NCI-H2081 treated with DMSO at 0.1 percent for 48 hours (cell line): ENCODE measurements at regions not wholly inside any gene's neighbourhood (a gene's known extent, or its start where the extent isn't known, plus 50 kb on each side); places are given as distances from the start of the nearest gene placed in this dataset.

Experiments
- DNase-seq: peaks from one replicate; lab custom pipeline; 2025; lab: John Stamatoyannopoulos, UW

DNA sequence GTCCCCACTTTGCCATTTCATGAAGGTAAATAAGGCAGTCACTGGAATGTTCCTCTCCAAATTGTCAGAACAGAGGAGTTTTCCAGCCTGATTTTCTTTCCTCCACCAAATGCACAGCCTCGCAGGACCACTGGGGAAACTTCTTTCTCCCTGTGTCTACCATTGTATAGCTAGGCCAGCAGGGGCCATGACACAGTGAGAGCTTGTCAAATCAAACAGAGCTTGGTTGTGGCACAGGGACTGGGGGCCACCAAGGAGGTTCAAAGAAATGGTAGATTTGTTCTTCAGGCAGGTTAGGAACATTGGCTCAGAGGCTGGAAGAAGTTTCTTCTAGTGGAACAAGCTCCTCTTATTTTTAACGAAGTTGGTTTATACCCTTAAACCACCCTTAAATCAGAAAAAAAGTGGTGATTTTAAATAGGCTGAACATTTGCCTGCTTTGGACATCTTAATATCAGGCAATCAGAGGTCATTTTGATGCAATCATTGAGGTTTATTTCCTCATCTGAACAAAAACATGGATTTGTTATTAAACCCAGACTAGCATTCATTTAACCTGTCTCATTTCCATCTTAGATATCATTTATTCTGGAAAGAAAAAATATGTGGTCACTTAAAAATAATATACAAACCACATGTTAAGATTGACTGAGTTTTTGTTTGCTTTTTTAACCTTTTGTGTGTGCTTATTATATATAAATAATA, 105.6 kb downstream of the GTPBP8 start:
- DNase-seq: no peak

DNA sequence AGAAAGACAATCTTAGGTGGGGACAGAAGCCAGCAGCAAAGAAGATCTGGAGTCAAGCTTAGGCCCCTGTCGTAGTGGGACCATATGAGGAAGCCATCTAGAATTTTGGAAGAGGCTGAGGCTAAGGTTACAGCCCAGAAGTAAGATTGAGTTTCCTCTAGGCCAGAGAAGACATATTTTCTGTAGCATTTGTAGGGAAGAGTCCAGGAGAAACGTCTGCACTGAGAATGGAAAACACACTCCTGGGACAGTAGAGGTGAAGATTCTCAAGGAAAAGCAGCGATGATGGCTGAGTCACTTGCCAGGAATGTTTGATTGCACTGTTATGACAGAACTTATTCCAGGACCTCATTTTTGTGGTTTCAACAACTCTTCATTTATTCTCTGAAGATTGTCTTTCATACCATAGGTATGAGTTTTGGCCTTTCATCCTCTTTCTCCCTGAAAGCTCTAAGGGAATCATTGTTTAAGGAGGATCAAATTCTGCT, 107.2 kb downstream of the GTPBP8 start:
- no peak for DNase-seq

- no peak for DNase-seq
Observed at GRCh38 chr3:113100063-113100462, 109.3 kb downstream of the GTPBP8 start.

DNA sequence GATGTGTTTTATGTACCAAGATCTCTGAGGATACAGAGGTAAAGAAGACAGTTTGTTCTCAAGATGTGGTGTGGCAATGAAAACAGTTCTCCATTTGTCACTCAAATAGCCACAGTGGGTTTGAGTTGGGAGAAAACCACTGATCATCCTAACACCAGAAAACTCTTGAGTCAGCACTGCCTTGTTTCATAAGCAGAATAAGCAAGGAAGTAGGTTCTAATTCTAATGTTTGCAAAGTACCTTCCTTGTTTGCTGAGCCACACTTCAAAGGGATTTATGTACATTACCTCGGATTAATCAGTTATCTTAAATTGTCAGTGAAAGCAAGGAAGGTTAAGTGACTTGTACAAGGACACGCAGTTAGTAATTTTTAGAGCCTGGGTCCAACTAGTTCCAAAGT, 107.8 kb upstream of the BOC start:
- DNase-seq: no peak

DNA sequence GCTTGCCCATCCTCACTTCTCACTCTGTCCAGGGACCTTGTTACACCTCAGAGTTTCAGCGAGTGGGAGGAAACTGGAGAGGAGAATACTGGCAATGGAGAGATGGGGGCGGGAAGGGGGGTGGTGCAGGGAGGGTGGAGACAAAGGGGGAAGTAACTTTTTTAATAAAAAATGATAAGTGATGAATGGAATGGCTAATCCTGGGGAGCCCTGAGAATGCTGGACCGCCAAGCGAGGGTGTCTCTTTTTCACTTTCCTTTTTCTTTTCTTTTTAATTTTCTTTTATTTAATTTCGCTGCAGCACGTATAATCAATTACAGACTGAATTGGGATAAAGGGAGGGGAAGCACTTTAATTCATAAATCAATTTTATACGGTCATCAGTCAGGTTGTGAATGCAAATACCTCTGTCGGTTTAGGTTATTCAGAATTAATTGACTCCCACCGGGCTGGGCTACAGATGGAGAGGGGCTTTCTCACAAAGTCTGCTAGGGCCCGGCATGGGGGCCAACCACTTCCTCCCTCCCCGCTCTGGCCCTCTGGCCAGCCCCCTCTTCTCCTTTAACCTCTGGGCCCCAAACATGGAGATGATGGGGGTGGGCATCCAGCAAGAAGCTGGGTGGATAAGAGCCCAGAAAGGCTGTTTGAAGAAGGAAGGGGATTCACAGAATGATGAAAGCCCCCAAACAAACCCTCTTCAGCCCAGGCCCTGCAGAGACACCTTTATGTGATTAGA, 106.8 kb upstream of the BOC start:
- DNase-seq: no peak

- no peak for DNase-seq
Observed at GRCh38 chr3:113105093-113105449, 106.3 kb upstream of the BOC start.

- DNase-seq: no peak
Observed at GRCh38 chr3:113105966-113106660, 105.2 kb upstream of the BOC start.

- DNase-seq: no peak
Observed at GRCh38 chr3:113110267-113110666, 101.1 kb upstream of the BOC start.

DNA sequence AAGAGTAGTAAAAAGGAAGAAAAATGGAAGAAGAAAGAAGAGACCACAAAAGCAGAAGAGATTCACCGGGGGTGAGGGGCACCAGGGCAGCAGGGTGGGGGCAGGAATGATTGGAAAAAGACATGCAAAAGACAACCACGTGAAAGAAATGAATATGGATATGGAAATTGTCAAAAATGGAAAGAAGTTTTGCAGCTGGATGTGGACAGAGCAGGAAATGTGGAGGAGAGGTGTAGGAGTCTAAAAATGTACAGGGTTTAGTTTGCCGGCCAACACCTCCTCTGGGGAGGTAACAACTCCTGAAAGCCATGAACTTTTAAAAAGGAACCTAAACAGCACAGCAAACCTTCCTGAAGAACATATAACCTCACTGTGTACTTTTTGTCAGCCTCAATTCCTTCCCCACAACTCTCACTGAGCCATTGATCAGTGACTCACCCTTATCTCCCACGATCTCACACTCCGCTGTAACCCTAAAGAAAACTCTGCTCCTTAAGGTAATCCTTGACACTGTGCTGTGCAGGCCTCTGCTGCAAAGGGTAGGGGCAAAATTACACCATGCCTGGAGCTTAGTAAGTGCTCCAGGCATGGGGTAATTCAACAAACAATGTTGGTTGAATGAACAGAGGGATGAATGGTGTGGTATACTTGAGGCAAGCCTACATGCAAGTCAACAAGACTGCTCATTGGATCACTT, 100.2 kb upstream of the BOC start:
- DNase-seq: no peak

GRCh38 chr3:113113361-113113760, 98.0 kb upstream of the BOC start:
- DNase-seq: no peak

GRCh38 chr3:113117511-113118234, 93.7 kb upstream of the BOC start:
- DNase-seq: no peak

DNA sequence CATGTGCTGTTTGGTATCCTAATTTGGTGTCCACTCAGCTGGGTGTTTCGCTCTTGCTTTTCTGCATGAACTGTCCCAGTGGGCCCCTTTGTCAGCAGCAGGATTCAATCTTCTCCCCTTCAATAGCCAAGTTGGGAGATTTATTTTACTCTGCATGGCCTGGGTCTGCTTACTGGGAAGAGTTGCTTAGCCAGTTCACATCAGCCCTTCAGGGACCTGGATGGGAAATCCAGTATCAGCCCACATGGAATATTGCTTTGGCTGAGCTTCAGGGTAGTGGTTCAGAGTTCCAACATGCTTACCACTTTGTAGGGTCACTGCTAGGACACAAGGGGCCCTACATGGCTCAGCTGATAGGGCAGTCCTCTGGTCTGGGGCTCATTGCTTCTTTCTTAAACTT, 93.0 kb upstream of the BOC start:
- DNase-seq: no peak

DNA sequence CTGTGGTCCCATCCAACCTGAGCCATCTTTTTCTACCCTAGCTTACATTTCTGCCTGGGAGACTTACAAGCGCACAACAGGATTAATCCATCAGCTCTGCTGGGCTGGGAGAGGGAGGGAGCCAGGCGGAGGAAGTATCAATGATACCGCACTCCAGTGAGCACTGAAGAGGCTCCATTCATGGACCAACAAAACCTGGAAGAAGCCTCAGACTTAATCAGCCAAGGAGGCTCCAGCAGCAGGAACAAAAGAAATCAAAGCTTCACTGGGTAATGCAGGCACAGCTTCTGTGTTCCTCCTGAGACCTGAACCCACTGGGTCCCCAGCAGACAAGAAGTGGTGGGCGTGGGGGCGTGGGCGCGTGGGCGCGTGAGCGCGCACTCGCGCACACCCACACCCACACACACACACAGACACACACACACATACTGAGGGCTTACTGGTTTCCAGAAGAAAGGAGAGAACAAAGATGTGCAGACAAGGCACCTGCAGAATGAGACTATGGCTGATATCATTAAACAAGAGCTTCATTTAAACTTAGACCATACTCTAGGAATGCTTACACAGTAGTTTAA, 87.0 kb upstream of the BOC start:
- DNase-seq: no peak

DNA sequence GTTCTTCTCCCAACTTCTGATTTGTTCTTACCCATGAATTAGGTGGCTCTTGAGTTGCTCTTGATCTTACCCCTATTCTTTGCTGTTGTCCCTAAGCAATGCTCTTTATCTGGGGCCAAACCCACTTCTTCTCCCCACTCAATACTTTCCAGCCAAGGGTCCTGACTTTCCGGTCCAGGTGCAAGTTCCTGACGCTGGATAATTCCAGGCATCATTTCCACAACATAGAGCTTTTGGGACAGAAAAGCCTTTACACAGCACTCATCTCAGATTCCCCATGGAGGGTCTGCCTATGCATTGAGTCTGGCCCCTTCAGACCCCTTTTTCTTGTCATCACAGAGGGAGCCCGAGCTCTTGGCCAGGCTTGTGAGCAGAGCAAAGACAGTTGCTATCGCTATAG, 85.4 kb upstream of the BOC start:
- no peak for DNase-seq

- DNase-seq: no peak
Observed at GRCh38 chr3:113128386-113129015, 82.9 kb upstream of the BOC start.

DNA sequence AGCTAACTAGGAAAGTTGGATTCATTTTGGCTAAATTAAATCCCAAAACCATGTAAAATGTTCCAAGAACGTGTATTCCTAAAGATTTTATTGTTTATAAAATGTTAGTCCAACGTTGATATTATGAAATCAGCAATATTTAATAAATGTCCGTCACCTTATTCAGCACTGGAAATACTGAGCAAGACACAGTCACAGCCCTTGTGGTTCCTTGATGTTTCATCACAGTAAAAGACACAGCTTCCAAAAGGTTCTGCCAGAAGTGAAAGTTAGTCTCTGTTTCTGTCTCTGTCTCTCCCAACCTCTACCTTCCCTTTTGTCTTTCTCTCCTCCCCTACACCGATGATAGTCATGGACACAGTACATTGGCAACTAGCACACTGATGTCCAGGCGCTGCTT, 82.2 kb upstream of the BOC start:
- no peak for DNase-seq

DNA sequence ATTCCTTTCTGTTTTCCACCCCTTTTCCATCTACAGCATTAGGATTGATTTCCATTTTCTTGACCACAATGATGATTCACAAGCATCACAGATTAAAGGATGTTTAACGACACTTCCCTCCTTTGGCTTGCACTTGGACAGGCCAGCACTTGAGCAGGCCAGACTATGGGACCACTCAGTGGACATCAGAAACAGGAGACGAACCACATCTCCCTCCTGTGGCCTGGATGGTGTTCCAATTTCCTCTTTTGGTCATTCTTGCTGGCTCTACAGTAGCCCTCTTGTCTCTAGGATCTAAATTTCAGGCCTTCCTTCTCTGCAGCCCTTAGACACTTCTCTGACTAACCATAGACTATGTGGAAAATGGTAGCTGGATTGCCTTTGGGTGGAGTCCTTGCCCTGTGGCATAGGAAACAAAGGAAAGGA, 78.8 kb upstream of the BOC start:
- no peak for DNase-seq

DNA sequence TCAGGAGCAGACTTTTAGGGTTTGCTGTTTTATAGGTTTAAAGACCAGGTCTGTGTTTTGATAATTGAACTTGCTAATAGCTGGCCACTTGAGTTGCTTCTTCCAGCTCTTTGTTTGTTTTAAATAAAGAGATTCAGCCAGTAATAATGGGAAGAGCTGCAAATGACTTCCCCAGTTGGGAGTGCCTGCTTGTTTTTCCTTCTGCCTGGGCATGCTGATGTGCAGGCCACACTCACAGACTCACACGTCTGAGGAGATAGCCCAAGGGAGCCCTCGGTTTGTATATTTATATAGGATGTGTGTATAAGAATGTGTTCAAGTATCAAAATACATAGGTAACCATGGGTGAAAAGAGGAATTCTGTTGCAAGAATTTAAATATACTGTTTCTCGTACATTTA, 78.2 kb upstream of the BOC start:
- no peak for DNase-seq

DNA sequence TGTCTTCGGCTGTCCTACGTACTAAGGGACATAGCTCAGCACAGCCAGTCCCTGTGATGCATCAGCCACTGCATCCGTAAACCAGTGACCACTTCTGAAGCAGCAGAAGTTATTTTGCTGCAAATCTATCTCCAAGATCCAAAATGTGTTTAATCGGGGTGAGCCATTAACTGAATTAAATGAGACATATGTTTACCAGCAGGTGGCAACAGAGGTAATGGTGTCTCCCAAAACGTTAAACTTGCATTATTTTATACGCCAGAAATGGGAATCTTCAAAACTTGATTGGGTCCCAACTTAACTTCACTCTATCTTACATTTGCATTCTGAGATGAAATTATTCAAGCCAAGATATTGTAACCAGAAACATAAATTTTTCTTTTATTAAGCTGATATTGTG, 75.3 kb upstream of the BOC start:
- DNase-seq: no peak

GRCh38 chr3:113136544-113136943, 74.8 kb upstream of the BOC start:
- no peak for DNase-seq
